ENCODE measurements at regions not wholly inside any gene's neighbourhood (a gene's known extent, or its start where the extent isn't known, plus 50 kb on each side); places are given as distances from the start of the nearest gene placed in this dataset.
"Not testable (repeated sequence)": the region's sequence is repeated elsewhere in the genome, so short reads cannot be mapped to it uniquely, and the experiment has no call there.

- Mint-ChIP-seq H3K4me3 (no peak overlapping the region), H3K27me3 (no peaks in the 10 kb centered on the region), H3K27ac (no peak overlapping the region), H3K9me3 (no peaks in the 10 kb centered on the region), H3K36me3 (ENCODE audit: low read depth) (no peaks in the 10 kb centered on the region), H3K4me1 (no peaks in the 10 kb centered on the region)
- no peak for DNase-seq
- POLR2A ChIA-PET, result no interaction called here
- CTCF ChIA-PET, result no interaction called here
Observed at GRCh38 chr19:30943101-30943843, 406.0 kb downstream of the TSHZ3 start.

- DNase-seq, result no peak
- no peak overlapping the region for H3K27ac Mint-ChIP-seq
- H3K9me3 Mint-ChIP-seq, result no peaks in the 10 kb centered on the region
- CTCF ChIA-PET, result no interaction called here
- no peaks in the 10 kb centered on the region for H3K27me3 Mint-ChIP-seq
- no peaks in the 10 kb centered on the region for H3K4me1 Mint-ChIP-seq
- POLR2A ChIA-PET, result no interaction called here
- no peak overlapping the region for H3K4me3 Mint-ChIP-seq
- H3K36me3 Mint-ChIP-seq (ENCODE audit: low read depth), result no peaks in the 10 kb centered on the region
Observed at GRCh38 chr19:30942636-30943035, 406.6 kb downstream of the TSHZ3 start.

- no peaks in the 10 kb centered on the region for H3K36me3 Mint-ChIP-seq (ENCODE audit: low read depth)
- no peak overlapping the region for H3K4me3 Mint-ChIP-seq
- no peaks in the 10 kb centered on the region for H3K9me3 Mint-ChIP-seq
- DNase-seq, result no peak
- H3K27ac Mint-ChIP-seq, result no peak overlapping the region
- CTCF ChIA-PET, result no interaction called here
- H3K4me1 Mint-ChIP-seq, result no peaks in the 10 kb centered on the region
- POLR2A ChIA-PET, result no interaction called here
- H3K27me3 Mint-ChIP-seq, result no peaks in the 10 kb centered on the region
Observed at GRCh38 chr19:30941591-30941990, 407.6 kb downstream of the TSHZ3 start.

GRCh38 chr19:30936276-30936675, 413.0 kb downstream of the TSHZ3 start:
- no peaks in the 10 kb centered on the region for H3K27me3 Mint-ChIP-seq
- no peak for DNase-seq
- H3K4me3 Mint-ChIP-seq, result no peak overlapping the region
- no peaks in the 10 kb centered on the region for H3K9me3 Mint-ChIP-seq
- H3K4me1 Mint-ChIP-seq, result no peaks in the 10 kb centered on the region
- CTCF ChIA-PET, result no interaction called here
- POLR2A ChIA-PET, result no interaction called here
- no peak overlapping the region for H3K27ac Mint-ChIP-seq
- H3K36me3 Mint-ChIP-seq (ENCODE audit: low read depth), result no peaks in the 10 kb centered on the region

GRCh38 chr19:30935146-30935545, 414.1 kb downstream of the TSHZ3 start:
- H3K4me1 Mint-ChIP-seq, result no peaks in the 10 kb centered on the region
- CTCF ChIA-PET, result no interaction called here
- no peak for DNase-seq
- H3K9me3 Mint-ChIP-seq, result no peaks in the 10 kb centered on the region
- POLR2A ChIA-PET, result no interaction called here
- H3K27me3 Mint-ChIP-seq, result no peaks in the 10 kb centered on the region
- H3K27ac Mint-ChIP-seq, result no peak overlapping the region
- no peaks in the 10 kb centered on the region for H3K36me3 Mint-ChIP-seq (ENCODE audit: low read depth)
- no peak overlapping the region for H3K4me3 Mint-ChIP-seq

- H3K36me3 Mint-ChIP-seq (ENCODE audit: low read depth); H3K4me3 Mint-ChIP-seq: not testable (repeated sequence)
Observed at GRCh38 chr19:30933454-30933853, 415.8 kb downstream of the TSHZ3 start.

GRCh38 chr19:30932854-30933253, 416.4 kb downstream of the TSHZ3 start:
- Mint-ChIP-seq H3K36me3 (ENCODE audit: low read depth) (no peaks in the 10 kb centered on the region), H3K4me1 (no peaks in the 10 kb centered on the region), H3K9me3 (no peaks in the 10 kb centered on the region), H3K27ac (no peak overlapping the region), H3K27me3 (no peaks in the 10 kb centered on the region), H3K4me3 (no peak overlapping the region)
- DNase-seq, result no peak
- POLR2A ChIA-PET, result no interaction called here
- CTCF ChIA-PET, result no interaction called here

More at GRCh38 chr19:30933454-30933853, 415.8 kb downstream of the TSHZ3 start:
- H3K9me3 Mint-ChIP-seq, H3K27me3 Mint-ChIP-seq, POLR2A ChIA-PET, H3K27ac Mint-ChIP-seq, DNase-seq, CTCF ChIA-PET, H3K4me1 Mint-ChIP-seq: not testable (repeated sequence)

GRCh38 chr19:30930941-30931706, 418.1 kb downstream of the TSHZ3 start:
- Mint-ChIP-seq H3K4me1 (no peaks in the 10 kb centered on the region), H3K27ac (no peak overlapping the region), H3K27me3 (no peaks in the 10 kb centered on the region), H3K4me3 (no peak overlapping the region), H3K9me3 (no peaks in the 10 kb centered on the region), H3K36me3 (ENCODE audit: low read depth) (no peaks in the 10 kb centered on the region)
- DNase-seq, result no peak
- ChIA-PET CTCF (no interaction called here), POLR2A (no interaction called here)

GRCh38 chr19:30927705-30928104, 421.5 kb downstream of the TSHZ3 start:
- DNase-seq, result no peak
- ChIA-PET POLR2A (no interaction called here), CTCF (no interaction called here)
- Mint-ChIP-seq H3K36me3 (ENCODE audit: low read depth) (no peaks in the 10 kb centered on the region), H3K9me3 (no peaks in the 10 kb centered on the region), H3K4me1 (no peaks in the 10 kb centered on the region), H3K27ac (no peak overlapping the region), H3K4me3 (no peak overlapping the region), H3K27me3 (no peaks in the 10 kb centered on the region)

- DNase-seq, result no peak
- Mint-ChIP-seq H3K4me1 (no peaks in the 10 kb centered on the region), H3K4me3 (no peak overlapping the region), H3K27ac (no peak overlapping the region), H3K27me3 (no peaks in the 10 kb centered on the region), H3K9me3 (no peaks in the 10 kb centered on the region), H3K36me3 (ENCODE audit: low read depth) (no peaks in the 10 kb centered on the region)
- ChIA-PET CTCF (no interaction called here), POLR2A (no interaction called here)
Observed at GRCh38 chr19:30924670-30925069, 424.6 kb downstream of the TSHZ3 start.

- H3K27me3 Mint-ChIP-seq, result no peaks in the 10 kb centered on the region
- CTCF ChIA-PET, result no interaction called here
- H3K36me3 Mint-ChIP-seq (ENCODE audit: low read depth), result no peaks in the 10 kb centered on the region
- no peak overlapping the region for H3K27ac Mint-ChIP-seq
- POLR2A ChIA-PET, result no interaction called here
- H3K9me3 Mint-ChIP-seq, result no peaks in the 10 kb centered on the region
- no peak overlapping the region for H3K4me3 Mint-ChIP-seq
- no peaks in the 10 kb centered on the region for H3K4me1 Mint-ChIP-seq
- no peak for DNase-seq
Observed at GRCh38 chr19:30924069-30924636, 425.1 kb downstream of the TSHZ3 start.

- no peaks in the 10 kb centered on the region for H3K27me3 Mint-ChIP-seq
- no peaks in the 10 kb centered on the region for H3K36me3 Mint-ChIP-seq (ENCODE audit: low read depth)
- ChIA-PET CTCF (no interaction called here), POLR2A (no interaction called here)
- H3K27ac Mint-ChIP-seq, result no peak overlapping the region
- H3K9me3 Mint-ChIP-seq, result no peaks in the 10 kb centered on the region
- H3K4me1 Mint-ChIP-seq, result no peaks in the 10 kb centered on the region
- no peak overlapping the region for H3K4me3 Mint-ChIP-seq
- DNase-seq, result no peak
Observed at GRCh38 chr19:30923621-30924020, 425.6 kb downstream of the TSHZ3 start.

GRCh38 chr19:30923096-30923495, 426.1 kb downstream of the TSHZ3 start:
- no peaks in the 10 kb centered on the region for H3K4me1 Mint-ChIP-seq
- CTCF ChIA-PET, result no interaction called here
- no peaks in the 10 kb centered on the region for H3K9me3 Mint-ChIP-seq
- H3K4me3 Mint-ChIP-seq, result no peak overlapping the region
- no peaks in the 10 kb centered on the region for H3K27me3 Mint-ChIP-seq
- no peaks in the 10 kb centered on the region for H3K36me3 Mint-ChIP-seq (ENCODE audit: low read depth)
- no peak for DNase-seq
- POLR2A ChIA-PET, result no interaction called here
- H3K27ac Mint-ChIP-seq, result no peak overlapping the region

- no peaks in the 10 kb centered on the region for H3K36me3 Mint-ChIP-seq (ENCODE audit: low read depth)
- H3K27me3 Mint-ChIP-seq, result no peaks in the 10 kb centered on the region
- ChIA-PET CTCF (no interaction called here), POLR2A (no interaction called here)
- H3K27ac Mint-ChIP-seq, result no peak overlapping the region
- H3K4me1 Mint-ChIP-seq, result no peaks in the 10 kb centered on the region
- no peaks in the 10 kb centered on the region for H3K9me3 Mint-ChIP-seq
- no peak for DNase-seq
- H3K4me3 Mint-ChIP-seq, result no peak overlapping the region
Observed at GRCh38 chr19:30920222-30920621, 429.0 kb downstream of the TSHZ3 start.
